A549 (cell line): ENCODE measurements at regions not wholly inside any gene's neighbourhood (a gene's known extent, or its start where the extent isn't known, plus 50 kb on each side); places are given as distances from the start of the nearest gene placed in this dataset.

ENCODE experiments used
- MAZ ChIP-seq: fragments of 150-350 bp; IDR thresholded peaks from 2 replicates; pipeline ENCODE4 v1.6.1; 2014; ENCODE audit warnings: antibody characterized with exemption, low read depth, low read length, borderline replicate concordance
- SREBF2 ChIP-seq: fragments of 450-650 bp; IDR thresholded peaks from 2 replicates; pipeline ENCODE4 v1.6.1; 2014; ENCODE audit warnings: mild to moderate bottlenecking, moderate library complexity
- TF ChIP-seq, protein P1 (sequence below): fragments of 200-600 bp; sonication (generic); IDR thresholded peaks from 2 replicates; pipeline ENCODE4 v1.6.1; 2016; ENCODE audit warnings: antibody characterized with exemption, mild to moderate bottlenecking, moderate library complexity

DNA sequence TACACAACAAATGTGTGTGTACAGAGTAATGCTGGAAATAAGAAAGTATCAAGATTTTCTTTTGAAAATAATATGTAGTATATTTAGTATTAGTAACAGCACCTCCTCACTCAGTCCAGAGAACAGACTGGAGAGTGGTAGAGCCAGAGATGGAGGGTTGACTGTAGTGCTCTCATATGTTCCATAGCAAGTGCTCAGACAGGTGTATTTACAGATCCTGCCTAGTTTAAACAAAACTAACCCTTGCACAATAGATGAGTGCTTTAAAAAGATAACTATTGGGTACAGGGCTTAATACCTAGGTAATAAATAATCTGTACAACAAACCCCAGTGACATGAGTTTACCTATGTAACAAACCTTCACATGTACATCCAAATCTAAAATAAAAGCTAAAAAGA is 381.0 kb upstream of the EMCN start:
- no peak for TF ChIP-seq MAZ
- TF ChIP-seq SREBF2: no peak
- TF ChIP-seq, protein P1, sequence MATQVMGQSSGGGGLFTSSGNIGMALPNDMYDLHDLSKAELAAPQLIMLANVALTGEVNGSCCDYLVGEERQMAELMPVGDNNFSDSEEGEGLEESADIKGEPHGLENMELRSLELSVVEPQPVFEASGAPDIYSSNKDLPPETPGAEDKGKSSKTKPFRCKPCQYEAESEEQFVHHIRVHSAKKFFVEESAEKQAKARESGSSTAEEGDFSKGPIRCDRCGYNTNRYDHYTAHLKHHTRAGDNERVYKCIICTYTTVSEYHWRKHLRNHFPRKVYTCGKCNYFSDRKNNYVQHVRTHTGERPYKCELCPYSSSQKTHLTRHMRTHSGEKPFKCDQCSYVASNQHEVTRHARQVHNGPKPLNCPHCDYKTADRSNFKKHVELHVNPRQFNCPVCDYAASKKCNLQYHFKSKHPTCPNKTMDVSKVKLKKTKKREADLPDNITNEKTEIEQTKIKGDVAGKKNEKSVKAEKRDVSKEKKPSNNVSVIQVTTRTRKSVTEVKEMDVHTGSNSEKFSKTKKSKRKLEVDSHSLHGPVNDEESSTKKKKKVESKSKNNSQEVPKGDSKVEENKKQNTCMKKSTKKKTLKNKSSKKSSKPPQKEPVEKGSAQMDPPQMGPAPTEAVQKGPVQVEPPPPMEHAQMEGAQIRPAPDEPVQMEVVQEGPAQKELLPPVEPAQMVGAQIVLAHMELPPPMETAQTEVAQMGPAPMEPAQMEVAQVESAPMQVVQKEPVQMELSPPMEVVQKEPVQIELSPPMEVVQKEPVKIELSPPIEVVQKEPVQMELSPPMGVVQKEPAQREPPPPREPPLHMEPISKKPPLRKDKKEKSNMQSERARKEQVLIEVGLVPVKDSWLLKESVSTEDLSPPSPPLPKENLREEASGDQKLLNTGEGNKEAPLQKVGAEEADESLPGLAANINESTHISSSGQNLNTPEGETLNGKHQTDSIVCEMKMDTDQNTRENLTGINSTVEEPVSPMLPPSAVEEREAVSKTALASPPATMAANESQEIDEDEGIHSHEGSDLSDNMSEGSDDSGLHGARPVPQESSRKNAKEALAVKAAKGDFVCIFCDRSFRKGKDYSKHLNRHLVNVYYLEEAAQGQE: no peak
